GM23338 (cell line): ENCODE measurements at regions not wholly inside any gene's neighbourhood (a gene's known extent, or its start where the extent isn't known, plus 50 kb on each side); places are given as distances from the start of the nearest gene placed in this dataset.

Experiments used
- EZH2 ChIP-seq: fragments of 200-600 bp; sonication (generic); IDR thresholded peaks from one replicate; pipeline ENCODE4 v1.8.0; 2017; ENCODE audit warnings: antibody characterized with exemption, mild to moderate bottlenecking, low read depth; ENCODE audit not compliant: unreplicated experiment
- EZH2phosphoT487 ChIP-seq: fragments of 200-600 bp; sonication (generic); IDR thresholded peaks from one replicate; pipeline ENCODE4 v1.8.1; 2018; ENCODE audit warnings: antibody characterized with exemption; ENCODE audit not compliant: unreplicated experiment
- JUNB ChIP-seq: IDR thresholded peaks from one replicate; pipeline ENCODE4 v1.6.1; 2016; ENCODE audit warnings: antibody characterized with exemption; ENCODE audit not compliant: unreplicated experiment
- TF ChIP-seq, protein P1 (sequence below), 2 experiments: fragments of 200-600 bp in 1 of 2; sonication (generic) in 1 of 2; conservative IDR thresholded peaks; 2 replicates each; pipeline versions ENCODE4 v1.5.1 to v1.6.1; 2016 to 2017; ENCODE audit warnings: antibody characterized with exemption in 2 of 2, low read depth in 2 of 2, mild to moderate bottlenecking in 2 of 2, moderate library complexity in 1 of 2
- TF ChIP-seq, protein P2 (sequence below): IDR thresholded peaks from one replicate; pipeline ENCODE4 v1.6.1; 2018; ENCODE audit warnings: antibody characterized with exemption; ENCODE audit not compliant: unreplicated experiment

DNA sequence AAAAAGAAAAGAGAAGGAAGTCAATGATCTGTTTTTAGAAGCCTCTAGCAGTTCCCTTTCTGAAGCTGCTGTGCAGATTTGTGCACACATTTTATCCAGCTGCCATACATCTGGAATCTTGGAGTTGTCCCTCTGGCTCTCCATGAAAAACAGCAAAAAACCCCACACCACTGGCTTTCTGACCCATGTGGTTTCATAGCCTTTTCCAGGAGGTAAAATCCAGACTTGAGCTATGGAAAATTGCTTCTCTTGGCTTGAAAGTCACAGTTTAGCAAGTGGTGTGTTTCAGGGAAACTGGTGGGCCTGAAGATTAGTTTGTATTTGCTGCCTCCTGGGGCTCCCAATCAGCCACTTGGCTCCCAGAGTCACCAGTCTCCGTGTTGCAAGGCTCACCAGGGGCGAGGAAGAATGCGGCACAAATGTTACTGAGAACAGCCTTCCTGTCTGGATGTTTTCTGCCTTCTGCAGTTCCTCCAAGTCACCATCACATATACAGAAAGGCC lies 50.1 kb upstream of the ADRB1 start:
- TF ChIP-seq, protein P1, sequence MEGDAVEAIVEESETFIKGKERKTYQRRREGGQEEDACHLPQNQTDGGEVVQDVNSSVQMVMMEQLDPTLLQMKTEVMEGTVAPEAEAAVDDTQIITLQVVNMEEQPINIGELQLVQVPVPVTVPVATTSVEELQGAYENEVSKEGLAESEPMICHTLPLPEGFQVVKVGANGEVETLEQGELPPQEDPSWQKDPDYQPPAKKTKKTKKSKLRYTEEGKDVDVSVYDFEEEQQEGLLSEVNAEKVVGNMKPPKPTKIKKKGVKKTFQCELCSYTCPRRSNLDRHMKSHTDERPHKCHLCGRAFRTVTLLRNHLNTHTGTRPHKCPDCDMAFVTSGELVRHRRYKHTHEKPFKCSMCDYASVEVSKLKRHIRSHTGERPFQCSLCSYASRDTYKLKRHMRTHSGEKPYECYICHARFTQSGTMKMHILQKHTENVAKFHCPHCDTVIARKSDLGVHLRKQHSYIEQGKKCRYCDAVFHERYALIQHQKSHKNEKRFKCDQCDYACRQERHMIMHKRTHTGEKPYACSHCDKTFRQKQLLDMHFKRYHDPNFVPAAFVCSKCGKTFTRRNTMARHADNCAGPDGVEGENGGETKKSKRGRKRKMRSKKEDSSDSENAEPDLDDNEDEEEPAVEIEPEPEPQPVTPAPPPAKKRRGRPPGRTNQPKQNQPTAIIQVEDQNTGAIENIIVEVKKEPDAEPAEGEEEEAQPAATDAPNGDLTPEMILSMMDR (conservative IDR thresholded peaks at IDR 0.05; ENCODE audit: low read depth in 2 of 2) = no peak
- TF ChIP-seq, protein P2, sequence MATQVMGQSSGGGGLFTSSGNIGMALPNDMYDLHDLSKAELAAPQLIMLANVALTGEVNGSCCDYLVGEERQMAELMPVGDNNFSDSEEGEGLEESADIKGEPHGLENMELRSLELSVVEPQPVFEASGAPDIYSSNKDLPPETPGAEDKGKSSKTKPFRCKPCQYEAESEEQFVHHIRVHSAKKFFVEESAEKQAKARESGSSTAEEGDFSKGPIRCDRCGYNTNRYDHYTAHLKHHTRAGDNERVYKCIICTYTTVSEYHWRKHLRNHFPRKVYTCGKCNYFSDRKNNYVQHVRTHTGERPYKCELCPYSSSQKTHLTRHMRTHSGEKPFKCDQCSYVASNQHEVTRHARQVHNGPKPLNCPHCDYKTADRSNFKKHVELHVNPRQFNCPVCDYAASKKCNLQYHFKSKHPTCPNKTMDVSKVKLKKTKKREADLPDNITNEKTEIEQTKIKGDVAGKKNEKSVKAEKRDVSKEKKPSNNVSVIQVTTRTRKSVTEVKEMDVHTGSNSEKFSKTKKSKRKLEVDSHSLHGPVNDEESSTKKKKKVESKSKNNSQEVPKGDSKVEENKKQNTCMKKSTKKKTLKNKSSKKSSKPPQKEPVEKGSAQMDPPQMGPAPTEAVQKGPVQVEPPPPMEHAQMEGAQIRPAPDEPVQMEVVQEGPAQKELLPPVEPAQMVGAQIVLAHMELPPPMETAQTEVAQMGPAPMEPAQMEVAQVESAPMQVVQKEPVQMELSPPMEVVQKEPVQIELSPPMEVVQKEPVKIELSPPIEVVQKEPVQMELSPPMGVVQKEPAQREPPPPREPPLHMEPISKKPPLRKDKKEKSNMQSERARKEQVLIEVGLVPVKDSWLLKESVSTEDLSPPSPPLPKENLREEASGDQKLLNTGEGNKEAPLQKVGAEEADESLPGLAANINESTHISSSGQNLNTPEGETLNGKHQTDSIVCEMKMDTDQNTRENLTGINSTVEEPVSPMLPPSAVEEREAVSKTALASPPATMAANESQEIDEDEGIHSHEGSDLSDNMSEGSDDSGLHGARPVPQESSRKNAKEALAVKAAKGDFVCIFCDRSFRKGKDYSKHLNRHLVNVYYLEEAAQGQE = no peak
- no peak for TF ChIP-seq JUNB
- TF ChIP-seq EZH2 = no peak
- no peak for TF ChIP-seq EZH2phosphoT487
